Keratinocyte (primary cell): ENCODE measurements at regions not wholly inside any gene's neighbourhood (a gene's known extent, or its start where the extent isn't known, plus 50 kb on each side); places are given as distances from the start of the nearest gene placed in this dataset.

ENCODE experiments used
- EZH2 ChIP-seq: IDR thresholded peaks from one replicate; pipeline ENCODE4 v1.6.1; 2012; ENCODE audit warnings: inconsistent platforms, mild to moderate bottlenecking, low read length, moderate library complexity
- TF ChIP-seq, protein P1 (sequence below), 3 experiments: IDR thresholded peaks in 1 of 3; conservative IDR thresholded peaks in 1 of 3; optimal IDR thresholded peaks in 1 of 3; 2 replicates in 2 of 3; 3 replicates in 1 of 3; pipeline versions ENCODE3 to v1.5.1; 2011; ENCODE audit warnings: low read length in 3 of 3, mild to moderate bottlenecking in 3 of 3, moderate library complexity in 2 of 3, control low read depth in 1 of 3, inconsistent platforms in 1 of 3; ENCODE audit not compliant: insufficient read depth in 2 of 3; ENCODE audit errors: extremely low read depth in 1 of 3

- TF ChIP-seq EZH2: no peak
- TF ChIP-seq, protein P1, sequence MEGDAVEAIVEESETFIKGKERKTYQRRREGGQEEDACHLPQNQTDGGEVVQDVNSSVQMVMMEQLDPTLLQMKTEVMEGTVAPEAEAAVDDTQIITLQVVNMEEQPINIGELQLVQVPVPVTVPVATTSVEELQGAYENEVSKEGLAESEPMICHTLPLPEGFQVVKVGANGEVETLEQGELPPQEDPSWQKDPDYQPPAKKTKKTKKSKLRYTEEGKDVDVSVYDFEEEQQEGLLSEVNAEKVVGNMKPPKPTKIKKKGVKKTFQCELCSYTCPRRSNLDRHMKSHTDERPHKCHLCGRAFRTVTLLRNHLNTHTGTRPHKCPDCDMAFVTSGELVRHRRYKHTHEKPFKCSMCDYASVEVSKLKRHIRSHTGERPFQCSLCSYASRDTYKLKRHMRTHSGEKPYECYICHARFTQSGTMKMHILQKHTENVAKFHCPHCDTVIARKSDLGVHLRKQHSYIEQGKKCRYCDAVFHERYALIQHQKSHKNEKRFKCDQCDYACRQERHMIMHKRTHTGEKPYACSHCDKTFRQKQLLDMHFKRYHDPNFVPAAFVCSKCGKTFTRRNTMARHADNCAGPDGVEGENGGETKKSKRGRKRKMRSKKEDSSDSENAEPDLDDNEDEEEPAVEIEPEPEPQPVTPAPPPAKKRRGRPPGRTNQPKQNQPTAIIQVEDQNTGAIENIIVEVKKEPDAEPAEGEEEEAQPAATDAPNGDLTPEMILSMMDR (optimal IDR thresholded peaks at IDR 0.05 in 1 of 3, IDR thresholded peaks at IDR 0.05 in 1 of 3, conservative IDR thresholded peaks at IDR 0.05 in 1 of 3; ENCODE audit: extremely low read depth in 1 of 3, insufficient read depth in 2 of 3, low read length in 3 of 3): no peak
Observed at GRCh38 chr11:86141727-86142126, 72.8 kb upstream of the PICALM start.
